ENCODE measurements at regions not wholly inside any gene's neighbourhood (a gene's known extent, or its start where the extent isn't known, plus 50 kb on each side); places are given as distances from the start of the nearest gene placed in this dataset.
"Not testable (repeated sequence)": the region's sequence is repeated elsewhere in the genome, so short reads cannot be mapped to it uniquely, and the experiment has no call there.

DNA sequence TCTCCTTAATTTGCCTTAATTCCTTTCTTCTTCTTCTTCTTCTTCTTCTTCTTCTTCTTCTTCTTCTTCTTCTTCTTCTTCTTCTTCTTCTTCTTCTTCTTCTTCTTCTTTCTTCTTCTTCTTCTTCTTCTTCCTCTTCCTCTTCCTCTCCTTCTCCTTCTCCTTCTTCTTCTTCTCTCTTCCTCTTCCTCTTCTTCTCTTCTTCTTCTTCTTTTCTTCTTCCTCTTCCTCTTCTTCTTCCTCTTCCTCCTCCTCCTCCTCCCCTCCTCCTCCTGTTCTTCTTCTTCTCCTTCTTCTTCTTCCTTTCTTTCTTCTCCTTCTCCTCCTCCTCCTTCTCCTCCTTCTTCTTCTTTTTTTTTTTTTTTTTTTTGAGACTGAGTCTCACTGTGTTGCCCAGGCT is 62.0 kb upstream of the NKD1 start:
- TF ChIP-seq, protein P1, sequence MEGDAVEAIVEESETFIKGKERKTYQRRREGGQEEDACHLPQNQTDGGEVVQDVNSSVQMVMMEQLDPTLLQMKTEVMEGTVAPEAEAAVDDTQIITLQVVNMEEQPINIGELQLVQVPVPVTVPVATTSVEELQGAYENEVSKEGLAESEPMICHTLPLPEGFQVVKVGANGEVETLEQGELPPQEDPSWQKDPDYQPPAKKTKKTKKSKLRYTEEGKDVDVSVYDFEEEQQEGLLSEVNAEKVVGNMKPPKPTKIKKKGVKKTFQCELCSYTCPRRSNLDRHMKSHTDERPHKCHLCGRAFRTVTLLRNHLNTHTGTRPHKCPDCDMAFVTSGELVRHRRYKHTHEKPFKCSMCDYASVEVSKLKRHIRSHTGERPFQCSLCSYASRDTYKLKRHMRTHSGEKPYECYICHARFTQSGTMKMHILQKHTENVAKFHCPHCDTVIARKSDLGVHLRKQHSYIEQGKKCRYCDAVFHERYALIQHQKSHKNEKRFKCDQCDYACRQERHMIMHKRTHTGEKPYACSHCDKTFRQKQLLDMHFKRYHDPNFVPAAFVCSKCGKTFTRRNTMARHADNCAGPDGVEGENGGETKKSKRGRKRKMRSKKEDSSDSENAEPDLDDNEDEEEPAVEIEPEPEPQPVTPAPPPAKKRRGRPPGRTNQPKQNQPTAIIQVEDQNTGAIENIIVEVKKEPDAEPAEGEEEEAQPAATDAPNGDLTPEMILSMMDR (conservative IDR thresholded peaks at IDR 0.05; ENCODE audit: low read depth in 2 of 2): not testable (repeated sequence)
- not testable (repeated sequence) for TF ChIP-seq ZNF114 (CRISPR knock-in tag; IDR thresholded peaks at IDR 0.05); POLR2AphosphoS5 (IDR thresholded peaks at IDR 0.05; ENCODE audit: low read depth); CREB1 (CRISPR knock-in tag; IDR thresholded peaks at IDR 0.05; ENCODE audit: low read depth); EZH2 (IDR thresholded peaks at IDR 0.05; ENCODE audit: low read depth, unreplicated experiment); NANOG (IDR thresholded peaks at IDR 0.05; ENCODE audit: borderline replicate concordance); JUNB (IDR thresholded peaks at IDR 0.05; ENCODE audit: unreplicated experiment)
- TF ChIP-seq, protein P2, sequence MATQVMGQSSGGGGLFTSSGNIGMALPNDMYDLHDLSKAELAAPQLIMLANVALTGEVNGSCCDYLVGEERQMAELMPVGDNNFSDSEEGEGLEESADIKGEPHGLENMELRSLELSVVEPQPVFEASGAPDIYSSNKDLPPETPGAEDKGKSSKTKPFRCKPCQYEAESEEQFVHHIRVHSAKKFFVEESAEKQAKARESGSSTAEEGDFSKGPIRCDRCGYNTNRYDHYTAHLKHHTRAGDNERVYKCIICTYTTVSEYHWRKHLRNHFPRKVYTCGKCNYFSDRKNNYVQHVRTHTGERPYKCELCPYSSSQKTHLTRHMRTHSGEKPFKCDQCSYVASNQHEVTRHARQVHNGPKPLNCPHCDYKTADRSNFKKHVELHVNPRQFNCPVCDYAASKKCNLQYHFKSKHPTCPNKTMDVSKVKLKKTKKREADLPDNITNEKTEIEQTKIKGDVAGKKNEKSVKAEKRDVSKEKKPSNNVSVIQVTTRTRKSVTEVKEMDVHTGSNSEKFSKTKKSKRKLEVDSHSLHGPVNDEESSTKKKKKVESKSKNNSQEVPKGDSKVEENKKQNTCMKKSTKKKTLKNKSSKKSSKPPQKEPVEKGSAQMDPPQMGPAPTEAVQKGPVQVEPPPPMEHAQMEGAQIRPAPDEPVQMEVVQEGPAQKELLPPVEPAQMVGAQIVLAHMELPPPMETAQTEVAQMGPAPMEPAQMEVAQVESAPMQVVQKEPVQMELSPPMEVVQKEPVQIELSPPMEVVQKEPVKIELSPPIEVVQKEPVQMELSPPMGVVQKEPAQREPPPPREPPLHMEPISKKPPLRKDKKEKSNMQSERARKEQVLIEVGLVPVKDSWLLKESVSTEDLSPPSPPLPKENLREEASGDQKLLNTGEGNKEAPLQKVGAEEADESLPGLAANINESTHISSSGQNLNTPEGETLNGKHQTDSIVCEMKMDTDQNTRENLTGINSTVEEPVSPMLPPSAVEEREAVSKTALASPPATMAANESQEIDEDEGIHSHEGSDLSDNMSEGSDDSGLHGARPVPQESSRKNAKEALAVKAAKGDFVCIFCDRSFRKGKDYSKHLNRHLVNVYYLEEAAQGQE (IDR thresholded peaks at IDR 0.05; ENCODE audit: unreplicated experiment): not testable (repeated sequence)
- TF ChIP-seq, protein P3, sequence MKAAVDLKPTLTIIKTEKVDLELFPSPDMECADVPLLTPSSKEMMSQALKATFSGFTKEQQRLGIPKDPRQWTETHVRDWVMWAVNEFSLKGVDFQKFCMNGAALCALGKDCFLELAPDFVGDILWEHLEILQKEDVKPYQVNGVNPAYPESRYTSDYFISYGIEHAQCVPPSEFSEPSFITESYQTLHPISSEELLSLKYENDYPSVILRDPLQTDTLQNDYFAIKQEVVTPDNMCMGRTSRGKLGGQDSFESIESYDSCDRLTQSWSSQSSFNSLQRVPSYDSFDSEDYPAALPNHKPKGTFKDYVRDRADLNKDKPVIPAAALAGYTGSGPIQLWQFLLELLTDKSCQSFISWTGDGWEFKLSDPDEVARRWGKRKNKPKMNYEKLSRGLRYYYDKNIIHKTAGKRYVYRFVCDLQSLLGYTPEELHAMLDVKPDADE (IDR thresholded peaks at IDR 0.05): not testable (repeated sequence)

All from GM23338 (cell line).